WTC11 (cell line): ENCODE measurements at regions not wholly inside any gene's neighbourhood (a gene's known extent, or its start where the extent isn't known, plus 50 kb on each side); places are given as distances from the start of the nearest gene placed in this dataset.

Source experiments
- ATAC-seq: fragments of 200-7000 bp; cut with Tn5 transposase; 2 replicates; pipeline ENCODE4 v1.10.0; 2021; ENCODE audit warnings: mild to moderate bottlenecking, moderate library complexity
- CTCF ChIA-PET: fragments of 300-600 bp; sonication (Branson Sonifier 250); formaldehyde crosslinking; loops from one replicate; lab custom pipeline; 2021; ENCODE audit warnings: antibody characterized with exemption; lab: Charles Lee
- POLR2A ChIA-PET: fragments of 350-600 bp; sonication (Branson Sonifier 250); formaldehyde crosslinking; loops from one replicate; lab custom pipeline; 2021; ENCODE audit warnings: antibody characterized with exemption; lab: Charles Lee
- DNase-seq: peaks from one replicate; pipeline ENCODE4 v3.0.0; 2021; ENCODE audit warnings: low spot score
- H3K27ac Mint-ChIP-seq: 2 replicates; pipeline ENCODE4 v1.8.0; 2021; ENCODE audit warnings: mixed read lengths
- H3K27me3 Mint-ChIP-seq: 2 replicates; pipeline ENCODE4 v1.8.0; 2021; ENCODE audit warnings: low read depth, mild to moderate bottlenecking, moderate library complexity, mixed read lengths
- H3K36me3 Mint-ChIP-seq: 2 replicates; pipeline ENCODE4 v1.8.0; 2021; ENCODE audit warnings: mixed read lengths
- H3K4me1 Mint-ChIP-seq: 2 replicates; pipeline ENCODE4 v1.8.0; 2022; ENCODE audit warnings: mixed read lengths
- H3K4me3 Mint-ChIP-seq: 2 replicates; pipeline ENCODE4 v1.8.0; 2021; ENCODE audit warnings: mild to moderate bottlenecking, moderate library complexity, mixed read lengths
- H3K9me3 Mint-ChIP-seq: 2 replicates; pipeline ENCODE4 v1.8.0; 2021; ENCODE audit warnings: mixed read lengths
- CBFB ChIP-seq: sonication (generic); formaldehyde crosslinking; IDR thresholded peaks from 2 replicates; pipeline ENCODE4 v1.8.1; 2022; ENCODE audit warnings: mild to moderate bottlenecking, low read depth, missing genetic modification reagents
- CTCF ChIP-seq: fragments of 200-600 bp; IDR thresholded peaks from 2 replicates; pipeline ENCODE4 v1.8.0; 2022; ENCODE audit warnings: antibody characterized with exemption
- E2F1 ChIP-seq: sonication (generic); formaldehyde crosslinking; IDR thresholded peaks from 2 replicates; pipeline ENCODE4 v1.8.0; 2022; ENCODE audit warnings: mild to moderate bottlenecking, missing genetic modification reagents
- EMX1 ChIP-seq: fragments of 250-450 bp; sonication (Bioruptor Pico); IDR thresholded peaks from 2 replicates; pipeline ENCODE4 v1.8.0; 2021; ENCODE audit warnings: mild to moderate bottlenecking
- FOXK1 ChIP-seq: sonication (generic); formaldehyde crosslinking; IDR thresholded peaks from 2 replicates; pipeline ENCODE4 v1.8.0; 2022; ENCODE audit warnings: mild to moderate bottlenecking, moderate library complexity, missing genetic modification reagents
- FOXP1 ChIP-seq: sonication (generic); formaldehyde crosslinking; IDR thresholded peaks from 2 replicates; pipeline ENCODE4 v1.8.0; 2022; ENCODE audit warnings: missing genetic modification reagents, mild to moderate bottlenecking, moderate library complexity, borderline replicate concordance
- GTF2I ChIP-seq: fragments of 250-450 bp; sonication (Bioruptor Pico); conservative IDR thresholded peaks from 2 replicates; pipeline ENCODE4 v1.4.0; 2021; ENCODE audit warnings: mild to moderate bottlenecking
- JUN ChIP-seq: sonication (generic); formaldehyde crosslinking; IDR thresholded peaks from 2 replicates; pipeline ENCODE4 v1.8.0; 2023; ENCODE audit warnings: mild to moderate bottlenecking, missing genetic modification reagents
- MXD4 ChIP-seq: fragments of 250-450 bp; sonication (Bioruptor Pico); IDR thresholded peaks from 2 replicates; pipeline ENCODE4 v1.8.0; 2021; ENCODE audit warnings: mild to moderate bottlenecking, moderate library complexity, borderline replicate concordance
- MYBL2 ChIP-seq: sonication (generic); formaldehyde crosslinking; IDR thresholded peaks from 2 replicates; pipeline ENCODE4 v1.8.1; 2023; ENCODE audit warnings: mild to moderate bottlenecking, moderate library complexity, missing genetic modification reagents
- RORB ChIP-seq: fragments of 250-450 bp; sonication (Bioruptor Pico); IDR thresholded peaks from 2 replicates; pipeline ENCODE4 v1.9.0; 2021; ENCODE audit warnings: mild to moderate bottlenecking
- ZBTB21 ChIP-seq: sonication (generic); formaldehyde crosslinking; IDR thresholded peaks from 2 replicates; pipeline ENCODE4 v1.8.1; 2023; ENCODE audit warnings: mild to moderate bottlenecking, missing genetic modification reagents, borderline replicate concordance
- ZMAT4 ChIP-seq: fragments of 250-450 bp; sonication (Bioruptor Pico); IDR thresholded peaks from 2 replicates; pipeline ENCODE4 v1.9.0; 2021; ENCODE audit warnings: mild to moderate bottlenecking
- ZNF232 ChIP-seq: sonication (generic); formaldehyde crosslinking; IDR thresholded peaks from 2 replicates; pipeline ENCODE4 v1.8.0; 2022; ENCODE audit warnings: mild to moderate bottlenecking, missing genetic modification reagents
- ZNF317 ChIP-seq: sonication (generic); formaldehyde crosslinking; IDR thresholded peaks from 2 replicates; pipeline ENCODE4 v1.8.1; 2023; ENCODE audit warnings: low read depth, mild to moderate bottlenecking, moderate library complexity, missing genetic modification reagents, borderline replicate concordance
- ZNF396 ChIP-seq: fragments of 250-450 bp; sonication (Bioruptor Pico); IDR thresholded peaks from 2 replicates; pipeline ENCODE4 v1.8.0; 2021; ENCODE audit warnings: mild to moderate bottlenecking, moderate library complexity, borderline replicate concordance
- ZNF416 ChIP-seq: fragments of 250-450 bp; sonication (Bioruptor Pico); IDR thresholded peaks from 2 replicates; pipeline ENCODE4 v1.9.0; 2021; ENCODE audit warnings: mild to moderate bottlenecking, inconsistent platforms
- ZNF671 ChIP-seq: fragments of 250-450 bp; sonication (Bioruptor Pico); IDR thresholded peaks from 2 replicates; pipeline ENCODE4 v1.8.0; 2021; ENCODE audit warnings: mild to moderate bottlenecking
- TF ChIP-seq, protein P1 (sequence below): fragments of 250-450 bp; sonication (Bioruptor Pico); IDR thresholded peaks from 2 replicates; pipeline ENCODE4 v1.9.0; 2021; ENCODE audit warnings: moderate library complexity, mild to moderate bottlenecking, inconsistent platforms, borderline replicate concordance
- TF ChIP-seq, protein P2 (sequence below): sonication (generic); formaldehyde crosslinking; IDR thresholded peaks from 2 replicates; pipeline ENCODE4 v1.8.1; 2022; ENCODE audit warnings: low read depth, mild to moderate bottlenecking, moderate library complexity, missing genetic modification reagents, borderline replicate concordance
- TF ChIP-seq, protein P3 (sequence below): sonication (generic); formaldehyde crosslinking; IDR thresholded peaks from 2 replicates; pipeline ENCODE4 v1.8.1; 2022; ENCODE audit warnings: mild to moderate bottlenecking, missing genetic modification reagents, moderate library complexity, borderline replicate concordance
- TF ChIP-seq, protein P4 (sequence below): fragments of 250-450 bp; sonication (Bioruptor Pico); conservative IDR thresholded peaks from 2 replicates; pipeline ENCODE4 v1.9.0; 2021; ENCODE audit warnings: mild to moderate bottlenecking

DNA sequence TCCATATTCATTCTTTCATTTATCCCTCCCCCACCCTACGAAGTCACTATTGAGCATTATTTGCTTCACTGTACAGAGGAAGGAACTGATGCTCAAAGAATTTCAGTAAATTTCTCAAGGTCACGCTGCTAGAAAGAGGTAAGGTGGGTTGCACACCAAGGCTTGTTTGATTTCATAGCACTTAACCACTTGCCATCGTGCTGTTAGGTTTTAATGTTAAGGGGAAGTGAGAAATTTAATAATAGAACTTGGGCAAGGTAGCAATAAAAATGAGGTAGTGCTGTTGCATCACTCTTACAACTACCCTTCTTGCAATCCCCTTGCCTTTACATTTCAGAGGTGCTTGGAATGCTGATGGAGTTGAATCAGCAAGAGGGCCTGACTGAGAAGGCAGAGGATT lies 343.1 kb downstream of the MID1IP1 start:
- DNase-seq (no peak), ATAC-seq (no peak)
- ChIA-PET CTCF (no interaction called here), POLR2A (no interaction called here)
- Mint-ChIP-seq H3K9me3 (no peaks in the 10 kb centered on the region), H3K27me3 (no peaks in the 10 kb centered on the region), H3K4me1 (peaks cover 14% of the 10 kb centered on the region), H3K4me3 (no peak overlapping the region), H3K36me3 (no peaks in the 10 kb centered on the region), H3K27ac (no peak overlapping the region)
- no peak for TF ChIP-seq E2F1
- no peak for TF ChIP-seq FOXP1 (CRISPR knock-in tag)
- TF ChIP-seq ZNF317 (CRISPR knock-in tag): no peak
- TF ChIP-seq RORB (CRISPR knock-in tag): no peak
- TF ChIP-seq JUN (CRISPR knock-in tag): no peak
- TF ChIP-seq GTF2I: no peak
- no peak for TF ChIP-seq FOXK1 (CRISPR knock-in tag)
- no peak for TF ChIP-seq ZNF396 (CRISPR knock-in tag)
- no peak for TF ChIP-seq ZBTB21 (CRISPR knock-in tag)
- TF ChIP-seq, protein P1, sequence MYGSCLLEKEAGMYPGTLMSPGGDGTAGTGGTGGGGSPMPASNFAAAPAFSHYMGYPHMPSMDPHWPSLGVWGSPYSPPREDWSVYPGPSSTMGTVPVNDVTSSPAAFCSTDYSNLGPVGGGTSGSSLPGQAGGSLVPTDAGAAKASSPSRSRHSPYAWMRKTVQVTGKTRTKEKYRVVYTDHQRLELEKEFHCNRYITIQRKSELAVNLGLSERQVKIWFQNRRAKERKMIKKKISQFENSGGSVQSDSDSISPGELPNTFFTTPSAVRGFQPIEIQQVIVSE: no peak
- TF ChIP-seq ZNF671 (CRISPR knock-in tag): no peak
- TF ChIP-seq CTCF: no peak
- no peak for TF ChIP-seq ZNF232 (CRISPR knock-in tag)
- TF ChIP-seq, protein P2, sequence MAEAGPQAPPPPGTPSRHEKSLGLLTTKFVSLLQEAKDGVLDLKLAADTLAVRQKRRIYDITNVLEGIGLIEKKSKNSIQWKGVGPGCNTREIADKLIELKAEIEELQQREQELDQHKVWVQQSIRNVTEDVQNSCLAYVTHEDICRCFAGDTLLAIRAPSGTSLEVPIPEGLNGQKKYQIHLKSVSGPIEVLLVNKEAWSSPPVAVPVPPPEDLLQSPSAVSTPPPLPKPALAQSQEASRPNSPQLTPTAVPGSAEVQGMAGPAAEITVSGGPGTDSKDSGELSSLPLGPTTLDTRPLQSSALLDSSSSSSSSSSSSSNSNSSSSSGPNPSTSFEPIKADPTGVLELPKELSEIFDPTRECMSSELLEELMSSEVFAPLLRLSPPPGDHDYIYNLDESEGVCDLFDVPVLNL (CRISPR knock-in tag): no peak
- no peak for TF ChIP-seq ZMAT4 (CRISPR knock-in tag)
- no peak for TF ChIP-seq MXD4 (CRISPR knock-in tag)
- TF ChIP-seq EMX1 (CRISPR knock-in tag): no peak
- TF ChIP-seq, protein P3, sequence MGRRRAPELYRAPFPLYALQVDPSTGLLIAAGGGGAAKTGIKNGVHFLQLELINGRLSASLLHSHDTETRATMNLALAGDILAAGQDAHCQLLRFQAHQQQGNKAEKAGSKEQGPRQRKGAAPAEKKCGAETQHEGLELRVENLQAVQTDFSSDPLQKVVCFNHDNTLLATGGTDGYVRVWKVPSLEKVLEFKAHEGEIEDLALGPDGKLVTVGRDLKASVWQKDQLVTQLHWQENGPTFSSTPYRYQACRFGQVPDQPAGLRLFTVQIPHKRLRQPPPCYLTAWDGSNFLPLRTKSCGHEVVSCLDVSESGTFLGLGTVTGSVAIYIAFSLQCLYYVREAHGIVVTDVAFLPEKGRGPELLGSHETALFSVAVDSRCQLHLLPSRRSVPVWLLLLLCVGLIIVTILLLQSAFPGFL (CRISPR knock-in tag): no peak

DNA sequence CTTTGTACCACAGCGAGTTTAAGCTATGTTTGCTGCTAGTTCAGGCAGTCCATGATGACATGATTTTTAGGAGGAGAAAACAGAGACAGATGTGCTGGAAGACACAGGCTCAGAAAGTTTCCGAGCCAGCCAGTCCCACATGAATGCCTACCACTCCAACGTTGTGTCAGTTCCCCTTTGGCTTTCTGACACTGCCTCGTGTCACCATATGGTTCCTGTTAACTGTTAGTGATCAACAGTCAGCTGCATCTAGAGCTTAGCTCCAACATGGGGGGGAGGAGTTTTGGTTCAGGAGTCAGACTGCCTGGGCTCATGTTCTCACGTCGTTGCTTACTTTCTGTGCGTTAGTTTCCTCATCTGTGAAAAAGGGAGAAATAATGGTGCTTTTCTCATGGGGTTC lies 343.7 kb downstream of the MID1IP1 start:
- ChIA-PET CTCF (no interaction called here), POLR2A (no interaction called here)
- no peak overlapping the region for H3K4me3 Mint-ChIP-seq
- no peaks in the 10 kb centered on the region for H3K9me3 Mint-ChIP-seq
- H3K27ac Mint-ChIP-seq: no peak overlapping the region
- DNase-seq (no peak), ATAC-seq (no peak)
- H3K36me3 Mint-ChIP-seq: no peaks in the 10 kb centered on the region
- peaks cover 20% of the 10 kb centered on the region for H3K4me1 Mint-ChIP-seq
- H3K27me3 Mint-ChIP-seq: no peaks in the 10 kb centered on the region
- TF ChIP-seq CBFB (CRISPR knock-in tag) (no peak), MYBL2 (no peak), ZNF416 (CRISPR knock-in tag) (no peak)
- TF ChIP-seq, protein P4, sequence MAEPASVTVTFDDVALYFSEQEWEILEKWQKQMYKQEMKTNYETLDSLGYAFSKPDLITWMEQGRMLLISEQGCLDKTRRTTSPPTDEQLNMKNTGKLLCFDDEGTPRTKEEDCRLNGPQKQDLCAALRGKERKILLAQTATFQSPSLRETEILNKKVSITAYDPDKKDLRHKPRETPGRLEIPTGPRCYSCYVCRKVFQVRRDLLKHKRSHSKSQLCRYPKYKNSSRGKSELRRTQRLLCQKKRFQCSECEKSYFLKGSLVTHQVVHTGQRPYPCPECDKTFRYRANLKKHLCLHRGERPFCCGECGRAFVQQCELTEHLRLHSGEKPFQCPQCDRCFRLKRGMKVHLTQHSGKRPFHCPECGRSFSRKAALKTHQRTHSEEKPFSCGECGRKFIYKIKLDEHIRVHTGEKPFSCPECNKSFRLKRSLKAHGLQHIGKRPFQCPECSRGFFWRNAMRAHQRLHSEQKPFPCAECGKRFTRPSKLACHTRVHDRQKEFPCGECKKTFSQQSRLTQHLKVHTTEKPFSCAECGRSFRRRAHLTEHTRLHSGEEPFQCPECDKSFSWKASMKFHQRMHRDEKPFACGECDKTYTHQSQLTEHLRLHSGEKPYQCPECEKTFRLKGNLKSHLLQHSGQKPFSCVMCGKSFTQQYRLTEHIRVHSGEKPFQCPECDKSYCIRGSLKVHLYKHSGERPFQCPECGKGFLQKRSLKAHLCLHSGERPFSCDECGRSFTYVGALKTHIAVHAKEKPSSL (CRISPR knock-in tag): no peak
- TF ChIP-seq, protein P3 (CRISPR knock-in tag): no peak
